NCI-H226 (cell line): ENCODE measurements at regions not wholly inside any gene's neighbourhood (a gene's known extent, or its start where the extent isn't known, plus 50 kb on each side); places are given as distances from the start of the nearest gene placed in this dataset.
"Not testable (repeated sequence)": the region's sequence is repeated elsewhere in the genome, so short reads cannot be mapped to it uniquely, and the experiment has no call there.

Experiments used
- DNase-seq: peaks from one replicate; pipeline ENCODE4 v3.0.0-alpha.2; 2015

DNA sequence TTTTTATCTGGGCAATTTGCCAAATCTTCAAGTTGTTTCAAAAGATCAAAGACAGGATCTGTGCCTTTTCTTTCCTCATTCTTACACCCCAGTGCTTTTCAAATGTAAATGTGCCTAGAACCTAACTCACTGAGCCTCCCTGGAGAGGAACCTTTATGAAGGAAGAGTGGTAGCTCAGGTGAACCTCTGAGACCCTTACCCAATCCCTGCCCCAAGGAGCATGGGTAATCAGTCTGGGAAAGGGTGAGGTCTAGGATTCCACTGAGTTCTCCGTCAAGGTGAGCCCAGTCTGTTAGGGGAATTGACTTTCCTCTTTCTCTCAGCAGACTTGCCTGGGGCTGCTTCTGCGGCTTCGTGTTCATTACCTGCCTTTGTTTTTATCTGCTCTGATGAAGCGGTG is 88.1 kb upstream of the MAP4K4 start:
- DNase-seq, result no peak

DNA sequence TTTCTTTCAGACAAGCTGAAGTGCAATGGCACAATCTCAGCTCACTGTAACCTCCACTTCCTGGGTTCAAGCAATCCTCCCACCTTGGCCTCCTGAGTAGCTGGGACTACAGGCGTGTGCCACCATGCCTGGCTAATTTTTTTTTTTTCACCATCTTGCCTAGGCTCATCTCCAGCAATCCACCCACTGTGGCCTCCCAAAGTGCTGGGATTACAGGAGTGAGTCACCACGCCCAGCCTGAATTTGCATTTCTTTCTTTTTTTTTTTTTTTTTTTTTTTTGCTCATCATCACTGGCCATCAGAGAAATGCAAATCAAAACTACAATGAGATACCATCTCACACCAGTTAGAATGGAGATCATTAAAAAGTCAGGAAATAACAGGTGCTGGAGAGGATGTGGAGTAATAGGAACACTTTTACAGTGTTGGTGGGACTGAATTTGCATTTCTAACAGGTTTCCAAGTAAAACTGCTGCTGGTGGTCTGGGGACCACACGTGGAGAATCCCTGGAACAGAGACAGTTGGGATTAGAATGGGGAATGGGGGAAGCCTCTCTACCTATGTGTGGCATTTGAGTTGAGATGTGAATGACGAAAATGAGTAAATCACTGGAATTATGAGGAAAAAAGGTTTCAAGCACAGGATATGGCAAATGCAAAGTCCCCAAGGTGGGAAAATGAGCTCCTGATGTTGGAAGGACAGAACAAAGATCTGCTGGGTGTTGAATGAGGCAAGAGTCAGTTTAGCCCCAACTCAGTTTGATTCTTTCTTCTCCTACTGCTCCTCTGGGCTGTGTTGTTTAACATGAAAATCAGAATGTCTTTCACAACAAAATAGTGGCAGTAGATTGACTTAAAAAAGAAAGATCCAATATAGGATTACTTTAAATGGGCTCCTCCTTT is 88.8 kb upstream of the MAP4K4 start:
- no peak for DNase-seq

DNA sequence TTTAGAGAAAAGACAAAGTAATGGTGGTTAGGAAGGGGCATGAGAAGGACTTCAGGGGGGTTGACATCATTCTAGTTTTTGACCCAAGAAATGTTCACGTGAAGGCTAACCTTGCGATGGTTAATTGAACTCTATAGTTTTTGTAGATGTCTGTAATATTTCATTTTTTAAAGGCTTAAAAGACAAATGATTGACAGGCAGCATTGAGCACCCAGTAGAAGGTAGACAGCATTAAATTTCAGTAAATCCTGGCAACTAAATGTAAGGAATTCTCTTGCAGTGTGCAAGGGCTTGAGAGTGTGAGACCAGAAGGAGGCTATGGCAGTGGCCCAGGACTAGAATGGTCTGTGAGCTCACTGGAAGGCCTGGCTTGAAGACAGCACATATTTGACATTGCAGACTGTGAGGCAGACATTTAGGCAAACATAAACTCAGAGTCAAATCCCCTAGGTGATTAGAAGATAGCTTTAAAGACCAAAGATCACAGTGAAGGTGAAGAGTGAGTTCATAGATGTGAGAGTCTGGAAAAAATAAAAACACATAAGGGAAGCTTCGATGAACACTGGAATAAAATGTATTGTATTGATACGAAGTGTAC is 100.1 kb upstream of the MAP4K4 start:
- no peak for DNase-seq

DNA sequence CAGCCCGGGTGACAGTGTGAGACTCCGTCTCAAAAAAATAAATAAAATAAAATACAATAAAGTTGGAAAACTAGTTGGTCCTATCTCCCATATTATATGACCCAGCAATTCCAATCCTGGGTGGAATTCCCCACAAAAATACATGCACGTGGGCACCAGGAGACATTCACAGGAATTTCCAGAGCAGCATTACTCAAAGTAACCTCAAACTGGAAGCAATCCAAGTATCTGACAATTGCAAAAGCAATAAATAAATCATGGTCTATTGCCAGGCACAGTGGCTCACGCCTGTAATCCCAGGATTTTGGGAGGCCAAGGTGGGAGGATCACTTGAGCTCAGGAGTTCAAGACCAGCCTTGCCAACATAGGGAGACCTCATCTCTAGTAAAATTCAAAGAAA is 101.2 kb upstream of the MAP4K4 start:
- peak; percentile 52 for DNase-seq

DNA sequence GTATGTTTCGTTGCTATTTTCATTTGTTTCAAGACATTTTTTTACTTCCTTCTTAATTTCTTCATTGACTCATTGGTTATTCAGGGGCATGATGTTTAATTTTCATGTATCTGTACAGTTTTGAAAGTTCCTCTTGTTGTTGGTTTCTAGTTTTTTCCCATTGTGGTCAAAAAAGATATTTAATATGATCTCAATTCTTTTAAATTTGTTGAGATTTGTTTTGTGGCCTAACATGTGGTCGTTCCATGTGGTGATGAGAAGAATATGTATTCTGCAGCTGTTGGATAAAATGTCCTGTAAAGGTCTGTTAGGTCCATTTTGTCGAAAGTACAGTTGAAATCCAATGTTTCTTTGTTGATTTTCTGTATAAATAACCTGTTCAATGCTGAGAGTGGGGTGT is 110.3 kb upstream of the MAP4K4 start:
- no peak for DNase-seq

DNA sequence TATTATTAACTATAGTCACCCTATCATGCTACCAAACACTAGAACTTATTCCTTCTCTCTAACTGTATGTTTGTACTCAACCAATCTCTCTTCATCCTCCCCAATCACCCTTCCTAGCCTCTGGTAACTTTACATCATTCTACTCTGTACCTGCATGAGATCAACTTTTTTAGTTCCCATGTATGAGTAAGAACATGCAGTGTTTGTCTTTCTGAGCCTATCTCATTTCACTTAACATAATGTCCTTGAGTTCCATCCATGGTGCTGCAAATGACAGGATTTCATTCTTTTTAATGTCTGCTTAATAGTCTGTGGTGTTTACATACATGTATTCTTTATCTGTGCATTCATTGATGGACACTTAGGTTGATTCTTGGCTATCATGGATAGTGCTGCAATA is 108.9 kb upstream of the RFX8 start:
- no peak for DNase-seq

DNA sequence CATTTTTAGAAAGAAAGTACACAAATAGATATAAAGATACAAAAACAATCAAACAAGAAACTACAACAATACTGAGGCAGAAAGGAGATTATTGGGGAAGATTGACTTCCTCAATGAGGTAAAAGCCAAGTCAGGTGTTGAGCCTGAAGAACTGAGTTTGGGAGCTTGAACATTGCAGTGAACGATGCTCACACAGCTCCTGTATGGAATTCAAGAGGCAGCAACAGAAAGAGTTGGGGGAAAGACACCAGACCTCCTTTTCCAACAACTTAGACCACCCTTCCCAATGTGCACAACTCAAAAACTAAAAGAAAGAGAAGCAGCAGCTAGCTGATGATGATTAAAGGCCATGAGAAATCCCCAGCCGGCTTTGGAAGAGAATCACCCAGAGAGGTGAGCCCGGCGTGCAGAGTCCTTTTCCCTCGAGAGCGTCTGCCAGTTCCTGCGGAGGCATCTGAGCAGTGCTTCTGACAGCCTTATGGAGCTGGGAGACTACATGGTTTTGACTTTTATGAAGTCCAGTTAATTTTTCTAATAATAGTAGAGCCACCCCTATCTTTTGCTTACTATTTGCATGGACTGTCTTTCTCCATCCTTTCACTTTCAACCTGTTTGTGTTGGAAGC is 106.9 kb upstream of the RFX8 start:
- DNase-seq, result no peak

DNA sequence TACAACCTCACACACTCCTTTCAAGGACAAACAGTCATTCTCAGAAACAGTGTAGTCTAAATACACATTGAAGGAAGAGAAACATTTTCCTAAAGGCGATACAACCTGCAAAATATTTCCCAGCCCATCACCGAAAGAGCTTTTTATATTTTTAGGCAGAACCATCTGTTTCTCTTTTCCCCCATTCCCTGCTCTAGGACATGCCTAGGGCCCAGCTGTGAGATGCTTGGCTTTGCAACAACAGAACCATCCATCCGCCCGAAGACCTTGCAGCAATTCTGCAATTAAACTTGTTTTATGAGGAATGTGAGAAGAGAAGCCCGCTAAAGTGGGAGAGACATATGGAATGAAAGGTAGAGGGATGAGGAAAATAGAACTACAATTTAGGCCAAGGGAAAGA is 105.6 kb upstream of the RFX8 start:
- DNase-seq, result no peak

DNA sequence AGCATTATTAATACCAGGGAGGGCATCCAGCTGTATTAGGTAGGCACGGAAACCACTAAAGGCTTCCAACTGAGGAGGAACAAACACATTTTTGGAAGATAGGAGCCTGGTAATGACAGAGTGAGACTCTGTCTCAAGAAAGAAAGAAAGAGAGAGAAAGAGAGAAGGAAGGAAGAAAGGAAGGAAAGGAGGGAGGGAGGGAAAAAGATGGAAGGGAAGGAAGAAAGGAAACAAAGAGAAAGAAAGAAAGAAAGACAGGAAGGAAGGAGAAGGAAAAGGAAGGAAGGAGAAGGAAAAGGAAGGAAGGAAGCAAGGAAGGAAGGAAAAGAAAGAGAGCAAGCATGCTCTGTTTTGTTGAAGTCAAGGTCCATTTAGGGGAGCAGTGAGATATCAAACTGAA is 103.8 kb upstream of the RFX8 start:
- no peak for DNase-seq

DNA sequence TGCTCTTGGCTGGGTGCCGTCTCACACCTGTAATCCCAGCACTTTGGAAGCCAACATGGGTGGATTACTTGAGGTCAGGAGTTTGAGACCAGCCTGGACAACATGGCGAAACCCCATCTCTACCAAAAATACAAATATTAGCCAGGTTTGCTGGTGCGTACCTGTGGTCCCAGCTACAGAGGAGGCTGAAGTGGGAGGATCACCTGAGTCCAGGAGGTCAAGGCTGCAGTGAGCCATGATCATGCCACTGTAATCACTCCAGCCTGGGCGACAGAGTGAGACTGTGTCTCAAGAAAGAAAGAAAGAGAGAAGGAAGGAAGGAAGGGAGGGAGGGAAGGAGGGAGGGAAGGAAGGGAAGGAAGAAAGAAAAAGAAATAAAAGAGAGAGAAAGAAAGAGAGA is 103.2 kb upstream of the RFX8 start:
- not testable (repeated sequence) for DNase-seq

DNA sequence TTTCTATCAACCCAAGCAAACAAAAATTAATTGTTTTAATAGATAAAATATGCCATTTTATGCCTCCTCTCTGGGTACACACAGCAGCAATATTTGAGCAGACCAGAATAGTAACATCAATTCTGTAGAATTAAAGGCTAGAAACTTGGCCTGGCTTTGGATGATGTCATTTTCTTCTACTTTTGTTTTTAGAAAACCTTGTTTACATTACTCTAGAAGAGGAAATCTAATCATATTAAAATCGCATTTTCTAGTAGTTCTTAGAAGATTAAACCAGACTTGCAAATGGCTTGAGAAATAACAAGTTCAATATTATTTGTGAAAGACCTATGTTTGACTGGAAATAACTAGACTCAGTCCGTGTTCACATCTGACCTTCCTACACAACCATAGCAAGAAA is 102.3 kb upstream of the RFX8 start:
- no peak for DNase-seq

DNA sequence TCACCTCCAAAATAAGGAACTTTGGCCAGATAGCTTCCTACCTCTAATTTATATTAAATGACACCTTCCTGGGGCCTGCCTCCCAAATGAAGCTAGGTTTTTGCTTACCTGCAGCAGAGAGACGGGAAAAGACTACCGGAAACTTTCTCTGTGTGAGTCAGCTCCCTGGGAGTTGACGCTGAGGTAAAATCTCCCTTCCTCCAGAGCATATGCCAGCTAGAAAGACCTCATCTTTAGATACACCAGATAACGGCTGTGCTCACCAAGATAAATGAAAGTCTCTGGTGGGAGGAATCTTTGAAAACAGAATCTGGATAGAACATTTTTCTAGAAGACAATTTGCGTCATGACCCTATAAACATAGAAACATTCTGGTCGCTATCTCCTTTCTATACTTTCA is 99.7 kb upstream of the RFX8 start:
- DNase-seq, result peak; percentile 66

DNA sequence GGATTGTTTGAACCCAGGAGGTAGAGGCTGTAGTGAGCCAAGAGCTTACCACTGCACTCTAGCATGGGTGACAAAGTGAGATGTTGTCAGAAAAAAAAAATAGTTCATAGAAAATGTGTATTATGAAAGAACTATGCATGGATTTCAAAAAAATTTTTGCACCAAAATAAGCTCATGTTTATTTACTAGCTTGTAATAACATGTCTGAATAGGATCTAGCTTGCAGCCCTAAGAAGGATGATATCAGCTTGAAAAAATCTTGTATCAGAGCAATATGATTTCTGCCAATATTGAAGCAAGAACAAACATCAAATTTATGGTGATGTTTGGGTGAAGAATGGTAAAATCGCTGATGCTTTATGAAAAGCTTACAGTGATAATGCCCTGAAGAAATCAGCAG is 97.0 kb upstream of the RFX8 start:
- no peak for DNase-seq

DNA sequence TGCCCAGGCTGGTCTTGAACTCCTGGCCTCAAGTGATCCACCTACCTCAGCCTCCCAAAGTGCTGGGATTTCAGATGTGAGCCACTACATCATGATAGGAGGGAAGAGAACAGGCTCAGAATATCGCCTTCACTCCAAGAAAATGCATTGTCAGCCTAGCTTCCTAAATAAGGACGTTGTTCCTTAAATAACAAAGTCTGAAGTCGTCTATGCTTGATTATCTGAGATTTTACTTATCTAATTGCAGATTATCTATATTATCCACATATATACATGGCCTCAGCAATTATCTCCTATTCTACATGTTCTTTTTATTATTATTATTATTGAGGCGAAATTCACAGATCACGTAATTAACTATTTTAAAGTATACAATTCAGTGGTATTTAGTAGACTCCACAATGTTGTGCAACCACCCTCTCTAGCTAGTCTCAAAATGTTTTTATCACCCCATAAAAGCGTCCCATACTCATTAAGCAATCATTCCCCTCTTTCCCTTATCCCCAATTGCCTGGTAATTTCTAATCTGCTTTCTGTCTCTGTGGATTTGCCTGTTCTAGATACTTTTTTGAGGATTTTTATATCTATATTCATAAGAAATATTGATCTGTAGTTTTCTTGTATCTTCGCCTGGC is 95.1 kb upstream of the RFX8 start:
- DNase-seq, result no peak

DNA sequence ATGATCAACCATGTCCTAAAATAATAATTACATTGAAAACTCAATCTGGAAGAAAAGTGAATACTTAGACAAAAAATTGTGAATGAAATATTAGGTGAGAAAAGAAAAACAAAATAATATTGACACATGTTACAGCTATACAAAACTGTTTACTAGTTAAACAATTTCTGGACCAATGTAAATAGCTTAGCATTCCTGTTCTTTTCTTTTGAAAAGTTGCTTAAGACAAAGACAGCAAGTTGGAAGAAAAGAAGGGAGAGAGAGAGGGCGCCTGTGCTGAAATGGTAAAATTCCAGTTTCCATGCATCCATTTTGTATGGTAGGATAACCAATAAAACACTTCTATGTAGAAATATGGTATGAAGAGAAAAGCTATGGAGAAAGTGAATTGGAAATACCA is 94.1 kb upstream of the RFX8 start:
- no peak for DNase-seq

DNA sequence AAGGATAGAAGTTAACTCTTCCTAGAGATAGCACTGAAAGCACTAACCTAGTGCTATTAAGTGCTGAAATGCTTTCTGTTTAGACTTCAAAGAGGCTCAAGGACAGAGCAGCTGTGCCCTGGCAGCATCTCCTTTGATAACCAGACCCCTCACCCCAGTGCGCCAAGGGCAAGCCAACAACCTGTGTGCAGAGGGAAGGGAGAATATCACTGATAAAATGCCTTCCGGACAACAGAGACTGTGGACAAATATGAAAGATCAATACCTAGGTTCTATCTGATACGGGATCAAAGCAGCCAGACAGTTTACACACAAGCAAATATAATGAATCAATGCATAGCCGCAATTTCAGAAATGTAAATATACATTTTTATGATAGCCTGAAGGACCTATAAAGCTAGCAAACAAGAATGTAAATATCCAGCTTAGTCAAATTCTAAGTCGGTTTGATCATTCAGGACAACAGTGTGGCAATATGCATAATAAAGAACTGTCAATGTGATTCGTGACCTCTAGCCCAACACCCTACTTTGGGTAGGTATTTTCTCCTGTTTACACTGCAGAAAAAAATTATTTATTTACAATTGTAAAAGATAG is 91.8 kb upstream of the RFX8 start:
- no peak for DNase-seq

DNA sequence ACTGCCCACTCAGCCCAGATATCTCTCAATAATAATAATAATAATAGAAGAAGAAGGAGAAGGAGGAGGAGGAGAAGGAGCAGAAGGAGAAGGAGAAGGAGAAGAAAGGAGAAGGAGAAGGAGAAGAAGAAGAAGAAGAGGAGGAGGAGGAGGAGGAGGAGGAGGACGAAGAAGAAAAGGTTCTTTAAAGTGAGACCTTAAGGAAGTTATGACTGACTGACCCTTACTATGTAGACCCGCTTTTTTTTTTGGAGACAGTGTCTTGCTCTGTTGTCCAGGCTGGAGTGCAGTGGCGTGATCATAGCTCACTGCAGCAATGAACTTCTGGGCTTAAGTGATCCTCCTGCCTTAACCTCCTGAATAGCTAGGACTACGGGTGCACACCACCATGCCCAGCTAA is 88.9 kb upstream of the RFX8 start:
- no peak for DNase-seq

DNA sequence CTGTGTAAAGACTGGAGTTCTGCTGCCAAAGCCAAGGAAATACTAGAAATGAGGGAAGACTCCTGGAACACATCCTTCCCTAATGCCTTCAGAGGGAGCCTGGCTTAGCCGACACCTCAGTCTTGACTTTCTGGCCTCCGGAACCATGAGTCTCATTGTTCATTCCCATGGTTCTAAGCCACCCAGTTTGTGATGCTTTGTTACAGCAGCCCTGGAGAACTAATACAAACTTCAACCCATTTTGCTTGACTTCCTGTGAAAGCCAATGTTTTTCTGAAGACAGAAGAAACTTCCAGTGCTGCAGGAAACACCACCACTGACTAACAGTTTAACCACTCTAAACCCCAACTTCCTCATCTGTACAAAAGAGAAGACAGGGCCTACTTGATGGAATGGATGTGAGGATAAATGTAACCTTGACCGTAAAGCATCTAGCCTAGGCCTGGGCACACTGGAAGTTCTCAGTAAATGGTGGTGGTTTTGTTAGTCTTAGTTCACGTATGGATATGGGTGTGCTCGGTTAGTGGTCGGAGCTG is 85.9 kb upstream of the RFX8 start:
- no peak for DNase-seq

DNA sequence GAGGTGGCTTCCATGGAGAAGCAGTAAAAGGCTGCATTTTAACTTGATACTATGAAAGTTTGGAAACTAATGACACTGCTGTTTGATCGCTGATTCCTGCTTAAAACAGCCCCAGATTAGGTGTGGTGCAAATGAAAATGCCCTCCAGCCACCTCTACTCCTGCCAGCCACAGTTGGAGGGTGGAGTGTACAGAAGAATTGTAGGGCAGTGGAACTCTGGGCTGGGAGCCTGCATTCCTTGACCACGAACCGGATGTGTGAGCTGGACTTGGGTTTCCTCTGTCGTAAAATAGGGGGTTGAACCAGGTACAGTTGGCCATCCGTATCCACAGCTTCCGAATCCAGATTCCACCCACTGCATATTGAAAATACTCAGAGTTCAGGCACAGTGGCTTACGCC is 84.6 kb upstream of the RFX8 start:
- peak; percentile 48 for DNase-seq

DNA sequence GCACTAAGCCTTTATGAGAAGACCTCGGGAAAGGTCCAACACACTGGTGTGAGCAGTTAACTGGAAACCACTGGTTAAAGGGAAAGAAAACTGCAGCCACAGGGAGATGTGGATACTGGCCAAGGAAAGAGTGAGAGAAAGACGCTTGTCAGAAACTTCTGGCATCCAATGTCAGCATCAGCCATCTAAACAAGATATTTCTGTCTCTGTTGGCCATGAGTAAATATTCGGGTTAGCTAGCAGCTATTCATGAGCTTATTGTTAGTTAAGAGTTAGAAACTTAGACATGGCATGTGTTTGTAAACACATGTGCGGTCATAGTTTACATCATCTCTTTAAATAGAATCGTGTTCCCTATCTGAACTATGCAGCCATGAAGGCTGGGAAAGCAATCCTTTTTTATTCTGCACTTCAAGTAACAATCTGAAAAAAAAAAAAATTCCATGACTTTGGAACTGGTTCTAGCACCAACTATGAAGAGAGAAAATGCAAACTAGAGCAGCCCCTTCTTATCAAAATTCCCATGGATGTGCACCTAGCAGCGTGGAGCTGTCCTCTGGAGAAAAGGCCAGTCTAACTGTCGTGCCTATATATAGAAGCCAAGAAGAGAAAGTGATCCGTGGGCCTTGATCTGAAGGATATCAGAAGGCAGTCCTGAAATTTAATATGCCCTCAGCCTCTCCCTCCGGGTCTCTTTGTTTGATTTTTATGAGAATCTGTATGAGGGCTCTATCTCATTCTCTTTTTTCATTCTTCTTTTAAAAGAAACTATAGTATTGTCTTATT is 84.0 kb upstream of the RFX8 start:
- DNase-seq, result no peak

DNA sequence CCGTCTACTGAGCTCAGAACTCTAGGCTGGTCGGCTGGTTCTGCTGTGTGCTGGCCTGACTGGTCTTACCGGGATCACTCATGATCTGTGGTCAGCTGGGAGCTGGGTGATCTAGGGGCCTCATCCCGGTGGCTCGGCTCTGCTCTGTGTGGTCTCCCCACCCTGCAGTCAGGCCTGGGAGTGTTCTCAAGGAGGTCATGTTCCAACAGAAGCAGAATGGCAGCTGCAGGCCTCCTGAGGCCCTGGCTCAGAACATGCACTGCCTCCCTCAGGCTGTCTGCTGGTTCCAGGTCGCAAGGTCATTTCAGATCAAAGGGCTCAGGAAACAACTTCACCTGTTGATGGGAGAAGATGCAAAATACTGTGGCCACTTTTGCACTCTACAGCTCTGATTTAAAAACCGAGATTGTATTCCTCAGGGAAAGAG is 81.1 kb upstream of the RFX8 start:
- no peak for DNase-seq

DNA sequence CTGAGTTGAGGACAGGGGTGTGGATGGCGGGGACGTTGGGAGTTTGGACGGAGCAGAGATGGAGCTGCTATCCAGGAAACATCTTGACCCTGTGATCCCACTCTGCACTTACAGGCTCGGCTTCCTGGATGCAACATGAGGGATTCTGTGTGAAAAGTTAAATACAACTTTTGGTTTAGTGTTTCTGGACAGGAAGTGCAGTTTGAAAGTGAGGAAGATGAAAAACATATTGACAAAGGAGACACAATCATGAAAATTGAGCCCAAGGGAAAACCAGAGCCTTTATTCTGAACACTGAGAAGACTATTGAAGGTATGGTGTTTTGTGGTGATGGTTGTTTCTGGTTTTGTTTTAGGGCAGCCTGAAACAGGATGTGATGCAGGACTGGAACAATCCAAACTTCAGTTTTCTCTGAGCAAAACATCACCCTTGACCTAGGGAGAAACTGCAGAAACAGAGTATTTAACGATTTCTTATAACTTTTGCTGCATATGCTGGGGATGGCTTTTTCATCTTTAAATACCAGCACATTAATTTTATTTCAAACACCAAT is 76.5 kb upstream of the RFX8 start:
- no peak for DNase-seq
